PFSK-1 (cell line): ENCODE measurements at regions not wholly inside any gene's neighbourhood (a gene's known extent, or its start where the extent isn't known, plus 50 kb on each side); places are given as distances from the start of the nearest gene placed in this dataset.

ENCODE experiments used
- FOXP2 ChIP-seq: optimal IDR thresholded peaks from 2 replicates; pipeline ENCODE3; 2011; ENCODE audit warnings: borderline replicate concordance, control low read depth, inconsistent platforms; ENCODE audit not compliant: insufficient read depth; ENCODE audit errors: extremely low read length, extremely low read depth
- POLR2AphosphoS5 ChIP-seq: IDR thresholded peaks from 2 replicates; pipeline ENCODE4 v1.6.1; 2012; ENCODE audit warnings: low read depth, mild to moderate bottlenecking, control low read depth, low read length, moderate library complexity
- REST ChIP-seq, 2 experiments: IDR thresholded peaks; 2 replicates each; pipeline versions ENCODE4 v1.6.1 to v1.8.0; 2011 to 2012; ENCODE audit warnings: low read depth in 2 of 2, low read length in 2 of 2, control low read depth in 1 of 2, inconsistent platforms in 1 of 2, mild to moderate bottlenecking in 1 of 2, moderate library complexity in 1 of 2; ENCODE audit not compliant: insufficient read depth in 1 of 2
- SIN3A ChIP-seq: IDR thresholded peaks from 2 replicates; pipeline ENCODE4 v1.6.1; 2012; ENCODE audit warnings: mild to moderate bottlenecking, low read length, moderate library complexity, borderline replicate concordance; ENCODE audit not compliant: insufficient read depth
- TAF1 ChIP-seq: IDR thresholded peaks from 2 replicates; pipeline ENCODE4 v1.6.1; 2012; ENCODE audit warnings: low read length, control low read depth, borderline replicate concordance; ENCODE audit not compliant: insufficient read depth

GRCh38 chr12:66964629-66965028 is 285.8 kb upstream of the GRIP1 start:
- TF ChIP-seq TAF1: no peak

- TF ChIP-seq POLR2AphosphoS5: no peak
- TF ChIP-seq FOXP2: no peak
- no peak for TF ChIP-seq TAF1
- no peak for TF ChIP-seq SIN3A
- no peak for TF ChIP-seq REST (IDR thresholded peaks at IDR 0.05; ENCODE audit: insufficient read depth in 1 of 2, low read depth in 2 of 2, low read length in 2 of 2)
Observed at GRCh38 chr12:66965621-66966020, 286.7 kb upstream of the GRIP1 start.

GRCh38 chr12:66971816-66972215 is 292.9 kb upstream of the GRIP1 start:
- no peak for TF ChIP-seq SIN3A
- no peak for TF ChIP-seq POLR2AphosphoS5
- TF ChIP-seq TAF1: no peak
- TF ChIP-seq REST (IDR thresholded peaks at IDR 0.05; ENCODE audit: insufficient read depth in 1 of 2, low read depth in 2 of 2, low read length in 2 of 2): no peak
- TF ChIP-seq FOXP2: no peak

- TF ChIP-seq POLR2AphosphoS5 (no peak), REST (IDR thresholded peaks at IDR 0.05; ENCODE audit: insufficient read depth in 1 of 2, low read depth in 2 of 2, low read length in 2 of 2) (no peak), SIN3A (no peak), TAF1 (no peak), FOXP2 (no peak)
Observed at GRCh38 chr12:66976526-66976925, 292.6 kb upstream of the CAND1 start.

GRCh38 chr12:66978802-66979201 is 290.4 kb upstream of the CAND1 start:
- TF ChIP-seq FOXP2 (no peak), REST (IDR thresholded peaks at IDR 0.05; ENCODE audit: insufficient read depth in 1 of 2, low read depth in 2 of 2, low read length in 2 of 2) (no peak), SIN3A (no peak), TAF1 (no peak), POLR2AphosphoS5 (no peak)
